Lung (tissue), 11 donors: ENCODE measurements at regions not wholly inside any gene's neighbourhood (a gene's known extent, or its start where the extent isn't known, plus 50 kb on each side); places are given as distances from the start of the nearest gene placed in this dataset.

Experiments used
- ATAC-seq: fragments of 200-7000 bp; cut with Tn5 transposase; one replicate; pipeline ENCODE4 v1.9.1; 2020; ENCODE audit warnings: moderate number of reproducible peaks; ENCODE audit not compliant: insufficient read depth, low FRiP score
- DNase-seq, 3 donors: peaks; one replicate each; pipeline ENCODE4 v3.0.0-alpha.2; 2013 to 2017
- H3K27ac ChIP-seq, 2 donors: one replicate each; pipeline ENCODE4 v1.5.1; 2013; ENCODE audit warnings: mild to moderate bottlenecking in 2 of 2, moderate library complexity in 2 of 2, control low read depth in 1 of 2, inconsistent platforms in 1 of 2, low read depth in 1 of 2, low read length in 1 of 2
- H3K27me3 ChIP-seq, 3 donors: one replicate each; pipeline ENCODE4 v1.5.1; 2013; ENCODE audit warnings: low read length in 2 of 3; ENCODE audit not compliant: control insufficient read depth in 3 of 3, insufficient read depth in 3 of 3
- H3K36me3 ChIP-seq, 4 donors: one replicate each; pipeline ENCODE4 v1.5.1; 2013; ENCODE audit warnings: low read length in 4 of 4, mild to moderate bottlenecking in 1 of 4, moderate library complexity in 1 of 4; ENCODE audit not compliant: control insufficient read depth in 4 of 4, insufficient read depth in 4 of 4
- H3K4me1 ChIP-seq, 5 donors: one replicate each; pipeline ENCODE4 v1.5.1; 2013; ENCODE audit warnings: low read length in 5 of 5, mild to moderate bottlenecking in 2 of 5, moderate library complexity in 1 of 5; ENCODE audit not compliant: control insufficient read depth in 5 of 5, insufficient read depth in 5 of 5
- H3K4me3 ChIP-seq: one replicate; pipeline ENCODE4 v1.5.1; 2013; ENCODE audit warnings: mild to moderate bottlenecking, control low read depth, moderate library complexity
- H3K9ac ChIP-seq, 2 donors: one replicate each; pipeline ENCODE4 v1.5.1; 2013; ENCODE audit warnings: low read length in 2 of 2, control low read depth in 1 of 2; ENCODE audit not compliant: insufficient read depth in 1 of 2
- H3K9me3 ChIP-seq, 4 donors: one replicate each; pipeline ENCODE4 v1.5.1; 2013; ENCODE audit warnings: low read length in 3 of 4, mild to moderate bottlenecking in 1 of 4, moderate library complexity in 1 of 4; ENCODE audit not compliant: control insufficient read depth in 4 of 4, insufficient read depth in 3 of 4
- WGBS, 2 donors: extraction: QIAGEN DNeasy Blood & Tissue Kit; methylation state at CpG; one replicate each; pipeline ENCODE4 v1.1.7; 2013; 5-methylcytosine and 5-hydroxymethylcytosine counted together
- TF ChIP-seq, protein P1 (sequence below): IDR thresholded peaks from 2 replicates; pipeline ENCODE4 v1.5.1; 2012; ENCODE audit warnings: mild to moderate bottlenecking; ENCODE audit errors: control extremely low read depth, extremely low read depth
- donor health status: control.
- donor health status: control.
- donor health status: Bipolar disorder and iron deficiency.
- donor health status: healthy.
- donor health status: DM: yes; HTN: yes; CAD: no.

- Histone ChIP-seq H3K9me3 (peaks cover 0 to 4% (median 1%) of the 10 kb centered on the region in 4 donors), H3K36me3 (no peaks in the 10 kb centered on the region), H3K4me1 (no peaks in the 10 kb centered on the region), H3K4me3 (no peak overlapping the region), H3K9ac (no peak overlapping the region), H3K27ac (no peak overlapping the region), H3K27me3 (no peaks in the 10 kb centered on the region)
- TF ChIP-seq, protein P1, sequence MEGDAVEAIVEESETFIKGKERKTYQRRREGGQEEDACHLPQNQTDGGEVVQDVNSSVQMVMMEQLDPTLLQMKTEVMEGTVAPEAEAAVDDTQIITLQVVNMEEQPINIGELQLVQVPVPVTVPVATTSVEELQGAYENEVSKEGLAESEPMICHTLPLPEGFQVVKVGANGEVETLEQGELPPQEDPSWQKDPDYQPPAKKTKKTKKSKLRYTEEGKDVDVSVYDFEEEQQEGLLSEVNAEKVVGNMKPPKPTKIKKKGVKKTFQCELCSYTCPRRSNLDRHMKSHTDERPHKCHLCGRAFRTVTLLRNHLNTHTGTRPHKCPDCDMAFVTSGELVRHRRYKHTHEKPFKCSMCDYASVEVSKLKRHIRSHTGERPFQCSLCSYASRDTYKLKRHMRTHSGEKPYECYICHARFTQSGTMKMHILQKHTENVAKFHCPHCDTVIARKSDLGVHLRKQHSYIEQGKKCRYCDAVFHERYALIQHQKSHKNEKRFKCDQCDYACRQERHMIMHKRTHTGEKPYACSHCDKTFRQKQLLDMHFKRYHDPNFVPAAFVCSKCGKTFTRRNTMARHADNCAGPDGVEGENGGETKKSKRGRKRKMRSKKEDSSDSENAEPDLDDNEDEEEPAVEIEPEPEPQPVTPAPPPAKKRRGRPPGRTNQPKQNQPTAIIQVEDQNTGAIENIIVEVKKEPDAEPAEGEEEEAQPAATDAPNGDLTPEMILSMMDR: no peak
- DNase-seq (no peak), ATAC-seq (no peak)
- 78 to 93% methylated on average over 5 of the region's 5 CpGs for WGBS, 2 donors
Measured at GRCh38 chr12:63508543-63508942, 159.8 kb downstream of the DPY19L2 start.

GRCh38 chr12:63499567-63499966 lies 168.7 kb downstream of the DPY19L2 start:
- DNase-seq: no peak

DNA sequence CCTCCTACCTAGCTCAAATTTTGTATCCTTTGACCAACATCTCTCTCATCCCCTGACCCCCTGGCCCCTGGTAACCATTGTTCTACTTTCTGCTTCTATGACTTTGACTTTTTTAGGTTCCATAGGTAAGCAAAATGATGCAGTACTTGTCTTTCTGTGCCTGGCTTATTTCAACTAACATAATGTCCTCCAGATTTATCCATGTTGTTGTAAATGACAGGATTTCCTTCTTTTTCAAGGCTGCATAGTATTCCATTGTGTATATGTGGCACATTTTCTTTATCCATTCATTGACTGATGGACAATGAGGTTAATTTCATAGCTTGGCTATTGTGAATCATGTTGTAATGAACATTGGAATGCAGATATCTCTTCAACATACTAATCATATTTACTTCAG lies 170.1 kb downstream of the DPY19L2 start:
- DNase-seq: no peak
- peaks cover 0 to 4% (median 0%) of the 10 kb centered on the region in 4 donors for H3K9me3 ChIP-seq
- TF ChIP-seq, protein P1: no peak
- no peak for ATAC-seq
- no peak overlapping the region for H3K27ac ChIP-seq
- no peaks in the 10 kb centered on the region for H3K27me3 ChIP-seq
- H3K36me3 ChIP-seq: no peaks in the 10 kb centered on the region
- no peak overlapping the region for H3K4me3 ChIP-seq
- no peak overlapping the region for H3K9ac ChIP-seq
- H3K4me1 ChIP-seq: no peaks in the 10 kb centered on the region

More at GRCh38 chr12:63499567-63499966, 168.7 kb downstream of the DPY19L2 start:
- no peaks in the 10 kb centered on the region for H3K4me1 ChIP-seq
- H3K9ac ChIP-seq: no peak overlapping the region
- WGBS, 2 donors: 89 to 96% methylated on average over 6 of the region's 6 CpGs
- TF ChIP-seq, protein P1: no peak
- no peaks in the 10 kb centered on the region for H3K27me3 ChIP-seq
- no peak overlapping the region for H3K27ac ChIP-seq
- H3K9me3 ChIP-seq: peaks cover 0 to 4% (median 0%) of the 10 kb centered on the region in 4 donors
- ATAC-seq: no peak
- H3K36me3 ChIP-seq: no peaks in the 10 kb centered on the region
- H3K4me3 ChIP-seq: no peak overlapping the region

DNA sequence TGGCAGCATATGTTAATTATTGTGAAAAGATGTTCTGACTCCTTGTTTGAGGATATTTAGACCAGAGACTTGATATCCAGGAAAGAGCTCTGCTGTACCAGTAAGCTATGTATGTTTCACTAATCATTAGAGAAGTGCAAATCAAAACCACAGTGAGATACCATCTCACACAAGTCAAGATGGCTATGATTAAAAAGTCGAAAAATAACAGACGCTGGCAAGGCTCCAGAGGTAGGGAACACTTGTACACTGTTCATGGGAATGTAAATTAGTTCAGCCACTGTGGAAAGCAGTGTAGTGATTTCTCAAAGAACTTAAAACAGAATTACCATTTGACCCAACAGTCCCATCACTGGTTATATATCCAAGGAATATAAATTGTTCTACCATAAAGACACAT lies 171.6 kb downstream of the DPY19L2 start:
- H3K36me3 ChIP-seq: no peaks in the 10 kb centered on the region
- H3K9ac ChIP-seq: no peak overlapping the region
- H3K27me3 ChIP-seq: no peaks in the 10 kb centered on the region
- H3K4me1 ChIP-seq: no peaks in the 10 kb centered on the region
- H3K4me3 ChIP-seq: no peak overlapping the region
- ATAC-seq (no peak), DNase-seq (no peak)
- TF ChIP-seq, protein P1: no peak
- H3K9me3 ChIP-seq: peaks cover 0 to 4% (median 0%) of the 10 kb centered on the region in 4 donors
- no peak overlapping the region for H3K27ac ChIP-seq
- WGBS, 2 donors: 36 to 51% methylated on average over 2 of the region's 2 CpGs
